Body of pancreas (tissue), 4 donors: ENCODE measurements at regions not wholly inside any gene's neighbourhood (a gene's known extent, or its start where the extent isn't known, plus 50 kb on each side); places are given as distances from the start of the nearest gene placed in this dataset.

Source experiments
- CTCF ChIP-seq, 7 experiments: fragments of 450-650 bp in 4 of 7; fragments of 200-600 bp in 3 of 7; sonication (generic) in 3 of 7; IDR thresholded peaks; one replicate each; pipeline ENCODE4 v1.5.1; 2016 to 2019; ENCODE audit warnings: antibody characterized with exemption in 7 of 7
- POLR2A ChIP-seq, 3 donors: fragments of 450-650 bp; IDR thresholded peaks; one replicate each; pipeline ENCODE4 v1.6.1; 2016; ENCODE audit warnings: antibody characterized with exemption in 3 of 3, mild to moderate bottlenecking in 2 of 3

DNA sequence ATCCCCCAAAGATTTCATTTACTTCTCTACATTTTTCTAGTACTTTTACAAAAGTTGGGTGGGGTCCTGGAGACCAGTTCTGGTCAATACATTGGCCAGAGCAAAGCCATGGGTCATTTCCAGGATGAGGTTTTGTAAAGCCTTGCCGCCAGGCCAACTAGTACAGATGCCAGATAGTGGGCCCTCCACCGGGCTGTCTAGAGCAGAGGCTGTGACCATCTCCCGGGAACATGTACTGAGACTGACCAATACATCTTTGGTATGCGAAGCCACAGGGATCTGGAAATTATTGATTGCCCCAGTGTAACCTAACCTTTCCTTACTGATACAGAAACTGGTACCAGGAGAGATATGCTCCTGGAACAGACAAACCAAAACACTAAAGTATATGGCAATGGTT lies 599.2 kb downstream of the ADCYAP1 start:
- TF ChIP-seq POLR2A (IDR thresholded peaks at IDR 0.05), result no peak
- no peak for TF ChIP-seq CTCF (IDR thresholded peaks at IDR 0.05)
